Duodenal mucosa (tissue), 2 donors: ENCODE measurements at regions not wholly inside any gene's neighbourhood (a gene's known extent, or its start where the extent isn't known, plus 50 kb on each side); places are given as distances from the start of the nearest gene placed in this dataset.
"Not testable (repeated sequence)": the region's sequence is repeated elsewhere in the genome, so short reads cannot be mapped to it uniquely, and the experiment has no call there.

Experiments
- H3K27ac ChIP-seq: one replicate; pipeline ENCODE4 v1.7.0; 2013; ENCODE audit warnings: low read depth, low read length
- H3K27me3 ChIP-seq, 2 donors: one replicate each; pipeline ENCODE4 v1.7.0; 2013; ENCODE audit warnings: low read length in 2 of 2, control low read depth in 1 of 2; ENCODE audit not compliant: insufficient read depth in 2 of 2, control insufficient read depth in 1 of 2
- H3K36me3 ChIP-seq, 2 donors: one replicate each; pipeline ENCODE4 v1.7.0; 2013; ENCODE audit warnings: low read length in 2 of 2, control low read depth in 1 of 2; ENCODE audit not compliant: insufficient read depth in 2 of 2, control insufficient read depth in 1 of 2
- H3K4me1 ChIP-seq, 2 donors: one replicate each; pipeline ENCODE4 v1.7.0; 2013; ENCODE audit warnings: low read length in 2 of 2, control low read depth in 1 of 2; ENCODE audit not compliant: insufficient read depth in 2 of 2, control insufficient read depth in 1 of 2
- H3K4me3 ChIP-seq, 2 donors: one replicate each; pipeline ENCODE4 v1.7.0; 2013; ENCODE audit warnings: low read length in 2 of 2, low read depth in 1 of 2
- H3K9ac ChIP-seq, 2 donors: one replicate each; pipeline ENCODE4 v1.7.0; 2013; ENCODE audit warnings: low read length in 2 of 2, low read depth in 1 of 2
- H3K9me3 ChIP-seq, 2 donors: one replicate each; pipeline ENCODE4 v1.7.0; 2013; ENCODE audit warnings: low read length in 2 of 2, control low read depth in 1 of 2; ENCODE audit not compliant: control insufficient read depth in 1 of 2

GRCh38 chr20:30484009-30484748 lies 773.3 kb upstream of the DEFB115 start:
- Histone ChIP-seq H3K27ac (no peak overlapping the region), H3K4me3 (no peak overlapping the region), H3K9ac (no peak overlapping the region), H3K4me1 (no peaks in the 10 kb centered on the region), H3K27me3 (no peaks in the 10 kb centered on the region), H3K36me3 (no peaks in the 10 kb centered on the region), H3K9me3 (peaks cover 7 to 14% of the 10 kb centered on the region in 2 donors)

DNA sequence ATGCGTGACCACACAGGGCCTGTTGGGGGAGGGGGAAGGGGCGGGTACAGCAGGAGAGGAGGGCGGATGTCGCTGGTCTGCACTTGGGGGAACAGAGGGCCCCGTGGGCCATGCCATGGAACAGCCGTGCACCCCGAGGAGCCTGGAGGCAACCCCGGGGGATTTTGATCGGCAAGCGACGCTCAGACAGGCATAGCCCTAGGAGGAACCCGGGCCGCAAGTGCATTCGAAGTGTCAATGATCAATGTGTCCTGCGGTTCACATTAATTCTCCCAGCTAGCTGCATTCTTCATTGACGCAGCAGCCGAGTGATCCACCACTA lies 772.8 kb upstream of the DEFB115 start:
- no peak overlapping the region for H3K9ac ChIP-seq
- H3K9me3 ChIP-seq, result peaks cover 7 to 14% of the 10 kb centered on the region in 2 donors
- no peaks in the 10 kb centered on the region for H3K36me3 ChIP-seq
- no peak overlapping the region for H3K4me3 ChIP-seq
- H3K27ac ChIP-seq, result no peak overlapping the region
- no peaks in the 10 kb centered on the region for H3K4me1 ChIP-seq
- H3K27me3 ChIP-seq, result no peaks in the 10 kb centered on the region

DNA sequence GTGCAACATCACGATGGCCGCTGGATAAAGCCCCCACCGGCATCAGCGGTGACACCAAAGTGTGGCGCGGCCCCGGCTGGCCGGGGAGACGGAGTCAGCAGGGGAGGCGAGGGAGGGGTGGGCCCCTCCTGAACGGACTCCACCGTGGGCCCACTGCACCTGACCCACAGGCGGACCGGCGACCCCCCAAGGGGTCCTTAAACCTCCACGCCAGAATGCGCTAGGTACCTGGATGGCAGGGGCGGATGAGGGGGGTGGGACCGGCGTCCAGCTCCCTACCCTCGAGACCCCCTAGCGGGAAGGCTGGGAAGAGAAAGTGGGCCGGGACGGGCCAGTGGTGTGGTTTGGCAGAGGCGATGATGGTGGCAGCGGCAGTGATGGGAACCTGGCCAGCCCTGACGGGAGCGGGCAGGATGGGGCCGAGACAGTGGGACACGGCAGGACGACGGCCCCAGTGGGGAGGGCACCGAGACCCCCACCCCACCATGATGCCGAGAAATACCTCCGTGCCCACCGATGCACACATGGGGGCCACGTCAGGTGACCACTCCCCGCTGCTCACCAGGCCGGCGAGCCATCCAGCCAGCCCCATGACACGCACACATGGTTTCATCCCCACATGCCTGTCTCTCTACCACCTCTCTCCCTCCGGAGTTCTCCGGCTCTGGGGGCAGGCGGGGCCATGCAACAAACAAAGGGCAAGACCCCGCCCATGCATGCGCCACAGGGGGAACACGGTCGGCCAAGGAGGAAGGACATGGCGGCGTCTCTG lies 771.9 kb upstream of the DEFB115 start:
- H3K36me3 ChIP-seq, result no peaks in the 10 kb centered on the region
- peaks cover 7 to 14% of the 10 kb centered on the region in 2 donors for H3K9me3 ChIP-seq
- H3K4me1 ChIP-seq, result no peaks in the 10 kb centered on the region
- H3K9ac ChIP-seq, result no peak overlapping the region
- H3K27me3 ChIP-seq, result no peaks in the 10 kb centered on the region
- no peak overlapping the region for H3K27ac ChIP-seq
- H3K4me3 ChIP-seq, result no peak overlapping the region

DNA sequence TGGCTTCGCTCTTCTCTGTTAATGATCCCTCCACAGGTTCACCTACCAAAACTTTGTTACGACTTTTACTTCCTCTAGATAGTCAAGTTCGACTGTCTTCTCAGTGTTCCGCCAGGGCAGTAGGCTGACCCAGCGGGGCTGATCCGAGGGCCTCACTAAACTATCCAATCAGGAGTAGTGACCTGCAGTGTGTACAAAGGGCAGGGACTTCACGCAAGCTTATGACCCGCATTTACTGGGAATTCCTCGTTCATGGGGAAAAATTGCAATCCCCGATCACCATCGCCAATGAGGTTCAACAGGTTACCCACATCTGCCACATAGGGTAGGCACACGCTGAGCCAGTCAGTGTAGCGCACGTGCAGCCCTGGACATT lies 771.4 kb upstream of the DEFB115 start:
- Histone ChIP-seq H3K27ac (no peak overlapping the region), H3K9me3 (peaks cover 7 to 14% of the 10 kb centered on the region in 2 donors), H3K4me3 (no peak overlapping the region), H3K27me3 (no peaks in the 10 kb centered on the region), H3K9ac (no peak overlapping the region), H3K4me1 (no peaks in the 10 kb centered on the region), H3K36me3 (no peaks in the 10 kb centered on the region)

DNA sequence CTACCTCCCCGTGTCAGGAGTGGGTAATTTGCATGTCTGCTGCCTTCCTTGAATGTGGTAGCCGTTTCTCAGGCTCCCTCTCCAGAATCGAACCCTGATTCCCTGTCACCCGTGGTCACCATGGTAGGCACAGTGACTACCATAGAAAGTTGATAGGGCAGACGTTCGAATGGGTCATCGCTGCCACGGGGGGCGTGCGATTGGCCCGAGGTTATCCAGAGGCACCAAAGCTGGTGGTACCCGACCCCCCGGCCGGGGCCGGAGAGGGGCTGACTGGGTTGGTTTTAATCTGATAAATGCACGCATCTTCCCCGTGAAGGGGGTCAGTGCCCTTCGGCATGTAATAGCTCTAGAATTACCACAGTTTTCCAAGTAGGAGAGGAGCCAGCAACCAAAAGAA lies 770.0 kb upstream of the DEFB115 start:
- H3K9ac ChIP-seq, H3K27ac ChIP-seq, H3K27me3 ChIP-seq, H3K36me3 ChIP-seq, H3K4me1 ChIP-seq, H3K4me3 ChIP-seq: not testable (repeated sequence)
- peaks cover 7 to 14% of the 10 kb centered on the region in 2 donors for H3K9me3 ChIP-seq

DNA sequence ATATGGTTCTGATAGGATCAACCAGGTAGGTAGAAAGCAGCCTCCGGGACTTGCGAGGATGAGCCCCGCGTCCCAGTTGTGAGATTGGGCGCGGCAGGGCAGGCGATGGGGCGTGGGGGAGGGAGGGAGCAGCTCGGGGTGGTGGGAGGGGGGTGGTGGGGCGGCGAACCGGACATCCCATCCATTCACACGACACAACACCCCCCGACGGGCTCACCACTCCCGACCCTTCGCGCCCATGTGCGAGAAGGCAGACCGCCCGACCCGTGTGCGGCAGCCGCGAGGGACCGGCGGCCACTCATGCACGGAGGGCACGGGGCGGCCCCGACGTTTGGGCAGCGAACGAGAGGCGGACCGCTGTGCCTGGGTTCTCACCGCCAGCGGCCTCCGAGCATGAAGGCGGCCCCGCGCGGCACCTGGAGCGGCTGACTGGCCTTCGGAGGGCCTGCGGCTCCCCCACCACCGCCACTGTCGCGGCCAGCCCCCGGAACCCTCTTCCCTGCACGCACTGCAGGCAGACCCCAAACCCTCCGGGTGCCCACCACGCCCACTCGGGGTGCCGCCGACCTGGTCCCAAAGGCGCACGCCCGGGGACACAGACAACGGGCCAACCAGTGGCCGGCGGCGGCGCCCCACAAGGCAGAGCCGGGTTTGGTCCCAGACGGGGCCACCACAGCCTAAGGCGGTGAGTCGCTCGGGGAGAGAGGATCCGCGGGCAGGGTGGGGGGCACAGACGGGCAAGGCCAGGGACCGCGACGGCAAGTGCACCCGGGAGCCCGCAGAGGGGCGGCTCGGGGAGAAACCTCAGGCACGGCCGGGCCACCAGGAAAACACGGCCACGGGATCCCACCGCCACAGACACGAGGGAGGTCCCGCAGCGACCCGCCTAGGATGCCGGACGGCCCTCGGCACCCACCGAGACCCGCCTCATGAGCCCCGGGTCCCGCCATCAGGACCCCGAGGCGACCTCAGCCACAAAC lies 769.2 kb upstream of the DEFB115 start:
- no peak overlapping the region for H3K4me3 ChIP-seq

DNA sequence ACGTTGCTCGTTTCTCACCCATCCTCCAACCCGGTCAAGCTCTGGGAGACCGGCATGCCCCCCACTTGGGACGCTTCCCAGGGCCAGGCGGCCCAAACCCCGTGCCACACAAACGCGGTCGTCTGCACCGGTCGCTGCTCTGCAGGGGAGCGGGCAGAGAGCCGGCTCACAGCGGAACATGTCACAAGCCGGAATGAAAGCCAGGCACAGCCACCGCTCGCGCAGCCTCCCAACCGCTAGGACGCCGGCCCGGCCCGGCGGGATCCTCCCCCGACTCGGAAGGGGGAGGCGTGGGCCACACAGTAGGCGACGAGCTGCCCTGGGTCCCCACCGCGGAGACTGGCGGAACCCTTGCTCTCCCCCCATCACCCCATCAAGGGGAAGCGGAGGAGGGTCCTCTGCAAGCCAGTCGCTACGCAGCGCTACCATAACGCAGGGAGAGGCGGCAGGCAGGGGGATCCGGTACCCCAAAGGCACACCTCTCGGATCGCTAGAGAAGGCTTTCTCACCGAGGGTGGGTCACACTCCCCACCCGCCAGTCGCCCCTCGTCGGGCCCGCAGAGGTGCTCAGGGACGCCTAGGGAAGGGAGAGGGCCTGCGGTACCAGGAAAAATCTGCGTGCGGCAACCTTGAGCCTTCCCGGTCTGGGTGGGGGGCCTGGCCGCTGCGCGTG lies 768.4 kb upstream of the DEFB115 start:
- no peaks in the 10 kb centered on the region for H3K4me1 ChIP-seq
- H3K27ac ChIP-seq, result no peak overlapping the region
- H3K36me3 ChIP-seq, result no peaks in the 10 kb centered on the region
- H3K9ac ChIP-seq, result no peak overlapping the region
- H3K4me3 ChIP-seq, result no peak overlapping the region
- H3K9me3 ChIP-seq, result peaks cover 7 to 12% of the 10 kb centered on the region in 2 donors
- H3K27me3 ChIP-seq, result no peaks in the 10 kb centered on the region

More for the DNA sequence above, 769.2 kb upstream of the DEFB115 start:
- Histone ChIP-seq H3K27ac (no peak overlapping the region), H3K9ac (no peak overlapping the region), H3K9me3 (peaks cover 7 to 14% of the 10 kb centered on the region in 2 donors), H3K27me3 (no peaks in the 10 kb centered on the region), H3K4me1 (no peaks in the 10 kb centered on the region), H3K36me3 (no peaks in the 10 kb centered on the region)

DNA sequence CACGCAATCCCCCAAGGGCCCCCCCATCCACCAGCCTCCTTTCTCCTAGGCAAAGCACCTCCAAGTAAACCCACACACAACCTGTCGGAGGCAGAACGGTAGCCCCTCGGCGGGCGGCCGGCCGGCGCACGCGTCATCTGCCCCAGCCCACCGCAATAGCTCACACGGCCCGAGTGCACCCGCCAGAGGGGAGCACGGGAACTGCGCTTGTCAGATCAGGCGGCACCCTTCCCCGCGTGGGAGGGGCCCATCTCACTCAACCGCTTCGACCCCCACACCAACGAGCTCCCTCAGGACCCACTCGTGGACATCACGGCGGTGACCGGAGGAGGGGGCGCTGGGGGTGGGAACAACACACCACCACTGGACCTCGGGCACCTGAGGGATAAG lies 767.9 kb upstream of the DEFB115 start:
- H3K9ac ChIP-seq, result no peak overlapping the region

GRCh38 chr20:30491016-30491415 lies 766.4 kb upstream of the DEFB115 start:
- Histone ChIP-seq H3K27me3 (no peaks in the 10 kb centered on the region), H3K27ac (no peak overlapping the region), H3K36me3 (no peaks in the 10 kb centered on the region), H3K4me3 (no peak overlapping the region), H3K9ac (no peak overlapping the region), H3K9me3 (peaks cover 2 to 7% of the 10 kb centered on the region in 2 donors), H3K4me1 (no peaks in the 10 kb centered on the region)

More for the DNA sequence above, 767.9 kb upstream of the DEFB115 start:
- Histone ChIP-seq H3K27ac (no peak overlapping the region), H3K4me3 (no peak overlapping the region), H3K9me3 (peaks cover 7 to 12% of the 10 kb centered on the region in 2 donors), H3K27me3 (no peaks in the 10 kb centered on the region), H3K36me3 (no peaks in the 10 kb centered on the region), H3K4me1 (no peaks in the 10 kb centered on the region)
